Thoracic aorta (tissue), 2 donors: ENCODE measurements at regions not wholly inside any gene's neighbourhood (a gene's known extent, or its start where the extent isn't known, plus 50 kb on each side); places are given as distances from the start of the nearest gene placed in this dataset.

Experiments used
- ATAC-seq: fragments of 150-250 bp; one replicate; pipeline ENCODE4 v1.8.0; 2017; ENCODE audit warnings: low read depth; ENCODE audit not compliant: insufficient number of reproducible peaks, low FRiP score
- DNase-seq: peaks from one replicate; pipeline ENCODE4 v3.0.0-alpha.2; 2020; ENCODE audit warnings: low spot score
- H3K27ac ChIP-seq, 2 donors: fragments of 200-600 bp; sonication (generic); 1 replicate in 1 of 2; 2 replicates in 1 of 2; pipeline ENCODE4 v1.5.1; 2016; ENCODE audit warnings: mild to moderate bottlenecking in 2 of 2, moderate library complexity in 2 of 2
- H3K27me3 ChIP-seq: fragments of 200-600 bp; sonication (generic); replicated peaks from 2 replicates; pipeline ENCODE4 v1.6.0; 2016; ENCODE audit warnings: mild to moderate bottlenecking; ENCODE audit not compliant: insufficient read depth
- H3K36me3 ChIP-seq: fragments of 200-600 bp; sonication (generic); one replicate; pipeline ENCODE4 v1.5.1; 2016
- H3K4me1 ChIP-seq, 2 donors: fragments of 200-600 bp; sonication (generic); 1 replicate in 1 of 2; 2 replicates in 1 of 2; pipeline versions ENCODE4 v1.5.1 to v1.6.0; 2016; ENCODE audit warnings: low read depth in 2 of 2, mild to moderate bottlenecking in 1 of 2; ENCODE audit not compliant: control insufficient read depth in 1 of 2
- H3K4me3 ChIP-seq: fragments of 200-600 bp; sonication (generic); 2 replicates; pipeline ENCODE4 v1.5.1; 2016; ENCODE audit warnings: mild to moderate bottlenecking
- H3K9me3 ChIP-seq: fragments of 200-600 bp; sonication (generic); 2 replicates; pipeline ENCODE4 v1.5.1; 2016
- CTCF ChIP-seq: fragments of 200-600 bp; sonication (generic); IDR thresholded peaks from one replicate; pipeline ENCODE4 v1.5.1; 2019; ENCODE audit warnings: antibody characterized with exemption

GRCh38 chr15:97902140-97902780 is 58.2 kb upstream of the ARRDC4 start:
- H3K27me3 ChIP-seq = no peaks in the 10 kb centered on the region
- no peak overlapping the region for H3K4me3 ChIP-seq
- TF ChIP-seq CTCF = no peak
- peaks cover 0 to 4% of the 10 kb centered on the region in 2 donors for H3K4me1 ChIP-seq
- no peak overlapping the region for H3K27ac ChIP-seq
- no peak for ATAC-seq
- no peaks in the 10 kb centered on the region for H3K36me3 ChIP-seq
- H3K9me3 ChIP-seq = no peaks in the 10 kb centered on the region
- no peak for DNase-seq

GRCh38 chr15:97903560-97903959 is 56.9 kb upstream of the ARRDC4 start:
- H3K9me3 ChIP-seq = no peaks in the 10 kb centered on the region
- H3K27me3 ChIP-seq = no peaks in the 10 kb centered on the region
- no peak overlapping the region for H3K27ac ChIP-seq
- TF ChIP-seq CTCF = no peak
- DNase-seq = no peak
- peaks cover 0 to 4% of the 10 kb centered on the region in 2 donors for H3K4me1 ChIP-seq
- no peak for ATAC-seq
- H3K36me3 ChIP-seq = no peaks in the 10 kb centered on the region
- H3K4me3 ChIP-seq = no peak overlapping the region

GRCh38 chr15:97903971-97904572 is 56.4 kb upstream of the ARRDC4 start:
- H3K27me3 ChIP-seq = no peaks in the 10 kb centered on the region
- no peak overlapping the region for H3K27ac ChIP-seq
- no peak for ATAC-seq
- peaks cover 0 to 3% of the 10 kb centered on the region in 2 donors for H3K4me1 ChIP-seq
- no peak overlapping the region for H3K4me3 ChIP-seq
- peak; percentile 47 for TF ChIP-seq CTCF
- no peaks in the 10 kb centered on the region for H3K9me3 ChIP-seq
- no peak for DNase-seq
- H3K36me3 ChIP-seq = no peaks in the 10 kb centered on the region

- Histone ChIP-seq H3K4me1 (no peaks in the 10 kb centered on the region), H3K9me3 (no peaks in the 10 kb centered on the region), H3K4me3 (no peak overlapping the region), H3K27me3 (no peaks in the 10 kb centered on the region), H3K36me3 (no peaks in the 10 kb centered on the region), H3K27ac (no peak overlapping the region)
- DNase-seq (no peak), ATAC-seq (no peak)
- TF ChIP-seq CTCF = peak; percentile 66
Observed at GRCh38 chr15:97909291-97909891, 51.1 kb upstream of the ARRDC4 start.
